ENCODE measurements at regions not wholly inside any gene's neighbourhood (a gene's known extent, or its start where the extent isn't known, plus 50 kb on each side); places are given as distances from the start of the nearest gene placed in this dataset.
"Not testable (repeated sequence)": the region's sequence is repeated elsewhere in the genome, so short reads cannot be mapped to it uniquely, and the experiment has no call there.

DNA sequence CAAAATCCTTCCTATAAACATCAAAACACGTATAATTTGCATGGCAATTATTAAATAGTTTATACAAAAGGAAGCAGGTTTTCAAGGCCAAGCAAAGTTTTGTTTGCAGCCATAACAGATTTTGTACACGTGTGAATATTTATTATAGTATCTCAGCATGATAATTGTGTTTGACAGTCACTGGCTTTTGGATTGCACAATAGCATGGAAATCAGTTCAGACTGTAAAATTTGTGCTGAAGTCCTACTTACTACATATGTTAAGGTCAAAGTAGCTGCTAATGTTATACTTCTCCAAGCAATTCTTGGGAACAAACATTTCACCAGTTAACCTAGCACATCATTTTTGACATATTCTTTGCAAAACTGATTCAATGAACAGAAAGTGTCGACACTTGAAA lies 287.6 kb upstream of the POM121L12 start:
- no peaks in the 10 kb centered on the region for H3K36me3 ChIP-seq (replicated peaks in 1 of 2; ENCODE audit: insufficient read depth in 1 of 2, low read depth in 2 of 2)
- no peaks in the 10 kb centered on the region for H3K9me3 ChIP-seq
- DNase-seq (no peak), ATAC-seq (no peak)
- intact Hi-C loops (cut with DNase I): no loop called here
- H3K4me1 ChIP-seq: no peaks in the 10 kb centered on the region
- no peaks in the 10 kb centered on the region for H3K27me3 ChIP-seq
- no peak overlapping the region for H3K27ac ChIP-seq
- 42 to 46% methylated on average over 3 of the region's 3 CpGs for WGBS, 2 donors
- H3K4me3 ChIP-seq: no peak overlapping the region
- TF ChIP-seq, protein P1, sequence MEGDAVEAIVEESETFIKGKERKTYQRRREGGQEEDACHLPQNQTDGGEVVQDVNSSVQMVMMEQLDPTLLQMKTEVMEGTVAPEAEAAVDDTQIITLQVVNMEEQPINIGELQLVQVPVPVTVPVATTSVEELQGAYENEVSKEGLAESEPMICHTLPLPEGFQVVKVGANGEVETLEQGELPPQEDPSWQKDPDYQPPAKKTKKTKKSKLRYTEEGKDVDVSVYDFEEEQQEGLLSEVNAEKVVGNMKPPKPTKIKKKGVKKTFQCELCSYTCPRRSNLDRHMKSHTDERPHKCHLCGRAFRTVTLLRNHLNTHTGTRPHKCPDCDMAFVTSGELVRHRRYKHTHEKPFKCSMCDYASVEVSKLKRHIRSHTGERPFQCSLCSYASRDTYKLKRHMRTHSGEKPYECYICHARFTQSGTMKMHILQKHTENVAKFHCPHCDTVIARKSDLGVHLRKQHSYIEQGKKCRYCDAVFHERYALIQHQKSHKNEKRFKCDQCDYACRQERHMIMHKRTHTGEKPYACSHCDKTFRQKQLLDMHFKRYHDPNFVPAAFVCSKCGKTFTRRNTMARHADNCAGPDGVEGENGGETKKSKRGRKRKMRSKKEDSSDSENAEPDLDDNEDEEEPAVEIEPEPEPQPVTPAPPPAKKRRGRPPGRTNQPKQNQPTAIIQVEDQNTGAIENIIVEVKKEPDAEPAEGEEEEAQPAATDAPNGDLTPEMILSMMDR (IDR thresholded peaks at IDR 0.05): no peak
- no peak for TF ChIP-seq POLR2A (IDR thresholded peaks at IDR 0.05)

DNA sequence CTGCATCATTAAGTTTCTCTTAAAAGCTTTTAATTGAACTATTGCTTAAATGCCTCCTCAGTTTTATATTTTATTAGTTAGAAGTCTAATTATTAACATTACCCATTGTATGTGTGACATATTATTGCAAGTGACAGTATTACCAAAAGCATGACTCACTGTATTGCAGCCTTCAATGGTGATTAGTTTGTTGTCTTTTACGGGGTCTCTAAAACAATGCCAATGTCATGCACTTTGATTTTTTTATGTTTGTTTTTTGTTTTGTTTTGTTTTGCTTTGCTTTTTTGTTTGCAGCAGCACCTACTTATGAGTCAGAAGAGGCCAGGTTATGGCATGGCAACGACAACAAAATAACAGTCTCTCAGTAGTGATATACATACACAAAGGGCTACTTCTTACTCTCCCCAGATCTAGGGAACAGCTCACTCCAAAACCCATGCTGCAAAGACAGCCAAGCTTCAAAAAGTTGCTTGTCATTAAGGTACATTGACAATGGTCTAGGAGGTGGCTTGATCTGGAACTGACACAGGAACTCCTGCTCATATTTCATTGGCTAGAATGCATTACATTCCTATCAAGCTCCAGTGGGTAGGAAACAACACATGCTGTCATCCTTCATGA lies 293.7 kb upstream of the POM121L12 start:
- TF ChIP-seq, protein P1 (IDR thresholded peaks at IDR 0.05): no peak
- no peak for TF ChIP-seq POLR2A (IDR thresholded peaks at IDR 0.05)
- Histone ChIP-seq H3K36me3 (replicated peaks in 1 of 2; ENCODE audit: insufficient read depth in 1 of 2, low read depth in 2 of 2) (no peaks in the 10 kb centered on the region), H3K27ac (no peak overlapping the region), H3K4me1 (no peaks in the 10 kb centered on the region), H3K4me3 (no peak overlapping the region), H3K27me3 (no peaks in the 10 kb centered on the region), H3K9me3 (no peaks in the 10 kb centered on the region)
- no peak for DNase-seq
- 39 to 48% methylated on average over 2 of the region's 2 CpGs for WGBS, 2 donors
- no peak for ATAC-seq
- intact Hi-C loops (cut with DNase I): no loop called here

DNA sequence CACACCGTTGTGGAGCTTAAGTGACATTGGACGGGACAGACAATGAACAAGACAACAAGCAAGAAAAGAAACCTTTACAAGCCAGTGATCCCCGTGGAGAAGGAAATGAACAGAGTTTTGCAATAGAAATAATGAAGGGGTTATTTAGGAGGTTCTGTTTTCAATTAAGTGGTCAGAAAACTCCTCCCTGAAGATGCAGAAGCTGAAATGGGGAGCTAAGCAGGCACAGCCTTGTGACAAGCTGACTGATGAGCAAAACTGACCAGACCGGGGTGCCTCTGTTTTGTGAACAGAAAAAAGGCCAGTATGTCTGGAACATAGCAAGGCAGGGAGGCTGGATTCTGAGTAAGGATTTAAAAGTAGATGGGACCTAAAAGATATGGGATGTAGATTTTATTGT lies 299.8 kb upstream of the POM121L12 start:
- no peaks in the 10 kb centered on the region for H3K4me1 ChIP-seq
- H3K9me3 ChIP-seq: no peaks in the 10 kb centered on the region
- intact Hi-C loops (cut with DNase I): no loop called here
- no peak overlapping the region for H3K27ac ChIP-seq
- 57 to 69% methylated on average over 4 of the region's 4 CpGs for WGBS, 2 donors
- H3K36me3 ChIP-seq (replicated peaks in 1 of 2; ENCODE audit: insufficient read depth in 1 of 2, low read depth in 2 of 2): no peaks in the 10 kb centered on the region
- DNase-seq (no peak), ATAC-seq (no peak)
- no peak overlapping the region for H3K4me3 ChIP-seq
- TF ChIP-seq POLR2A (IDR thresholded peaks at IDR 0.05): no peak
- TF ChIP-seq, protein P1 (IDR thresholded peaks at IDR 0.05): no peak
- no peaks in the 10 kb centered on the region for H3K27me3 ChIP-seq

DNA sequence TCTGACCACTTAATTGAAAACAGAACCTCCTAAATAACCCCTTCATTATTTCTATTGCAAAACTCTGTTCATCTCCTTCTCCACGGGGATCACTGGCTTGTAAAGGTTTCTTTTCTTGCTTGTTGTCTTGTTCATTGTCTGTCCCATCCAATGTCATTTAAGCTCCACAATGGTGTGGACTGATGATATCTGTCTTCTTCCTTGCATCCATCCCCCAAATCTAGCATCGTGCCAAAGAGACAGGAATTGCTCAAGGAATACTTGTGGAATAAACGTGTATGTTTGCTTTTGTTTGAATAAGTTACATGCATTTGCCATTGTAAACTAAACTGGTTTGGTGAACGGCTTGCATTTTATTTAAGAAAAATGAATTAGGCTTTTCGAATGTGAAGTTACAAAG lies 306.8 kb upstream of the POM121L12 start:
- 53 to 57% methylated on average over 5 of the region's 5 CpGs for WGBS, 2 donors
- intact Hi-C loops (cut with DNase I); DNase-seq: not testable (repeated sequence)

DNA sequence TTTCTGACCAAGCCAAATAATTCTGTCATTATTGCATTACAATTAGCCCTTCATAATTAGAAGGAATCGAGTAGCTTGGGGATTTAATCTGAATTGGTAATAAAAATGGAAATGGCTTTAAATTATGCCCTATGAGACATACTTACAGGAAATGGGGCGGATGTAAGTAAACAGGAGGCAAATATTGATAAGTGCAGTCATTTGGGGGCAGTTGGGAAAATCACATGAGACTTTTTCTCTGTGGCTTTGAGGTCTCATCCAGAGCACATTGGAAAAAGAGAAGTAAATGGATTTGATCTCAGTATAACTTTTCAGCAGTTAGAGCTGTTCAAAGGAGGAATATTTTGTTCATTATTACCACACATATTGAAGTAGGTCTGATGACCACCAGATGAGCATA lies 307.8 kb upstream of the POM121L12 start:
- H3K4me1 ChIP-seq: no peaks in the 10 kb centered on the region
- 38 to 61% methylated on average over 2 of the region's 2 CpGs for WGBS, 2 donors
- H3K27ac ChIP-seq: no peak overlapping the region
- TF ChIP-seq POLR2A (IDR thresholded peaks at IDR 0.05): no peak
- TF ChIP-seq, protein P1 (IDR thresholded peaks at IDR 0.05): no peak
- intact Hi-C loops (cut with DNase I): no loop called here
- ATAC-seq: no peak
- no peak overlapping the region for H3K4me3 ChIP-seq
- H3K36me3 ChIP-seq (replicated peaks in 1 of 2; ENCODE audit: insufficient read depth in 1 of 2, low read depth in 2 of 2): no peaks in the 10 kb centered on the region
- no peak for DNase-seq
- no peaks in the 10 kb centered on the region for H3K9me3 ChIP-seq
- no peaks in the 10 kb centered on the region for H3K27me3 ChIP-seq

More for the DNA sequence above, 306.8 kb upstream of the POM121L12 start:
- H3K9me3 ChIP-seq; H3K27ac ChIP-seq; H3K4me1 ChIP-seq; H3K4me3 ChIP-seq; ATAC-seq; H3K36me3 ChIP-seq (replicated peaks in 1 of 2; ENCODE audit: insufficient read depth in 1 of 2, low read depth in 2 of 2); H3K27me3 ChIP-seq: not testable (repeated sequence)

Data from body of pancreas (tissue), 4 donors.